B cell (primary cell): ENCODE measurements at regions not wholly inside any gene's neighbourhood (a gene's known extent, or its start where the extent isn't known, plus 50 kb on each side); places are given as distances from the start of the nearest gene placed in this dataset.

ENCODE experiments used
- CTCF ChIP-seq: fragments of 200-600 bp; IDR thresholded peaks from one replicate; pipeline ENCODE4 v1.8.0; 2022; ENCODE audit warnings: antibody characterized with exemption, mild to moderate bottlenecking
- EZH2 ChIP-seq: IDR thresholded peaks from 2 replicates; pipeline ENCODE4 v1.6.1; 2012; ENCODE audit warnings: borderline replicate concordance, low read depth, mild to moderate bottlenecking, moderate library complexity, low read length; ENCODE audit not compliant: insufficient read depth, poor library complexity, severe bottlenecking

- no peak for TF ChIP-seq CTCF
- no peak for TF ChIP-seq EZH2
These were observed 167.1 kb upstream of the KCNJ15 start for GRCh38 chr21:38089763-38090046.
